Right lobe of liver (tissue), 4 donors: ENCODE measurements at regions not wholly inside any gene's neighbourhood (a gene's known extent, or its start where the extent isn't known, plus 50 kb on each side); places are given as distances from the start of the nearest gene placed in this dataset.

Source experiments
- CTCF ChIP-seq, 4 donors: fragments of 200-600 bp in 3 of 4; fragments of 450-650 bp in 1 of 4; IDR thresholded peaks; one replicate each; pipeline versions ENCODE4 v1.5.1 to v1.8.0; 2016 to 2022; ENCODE audit warnings: antibody characterized with exemption in 4 of 4, mild to moderate bottlenecking in 2 of 4
- POLR2A ChIP-seq: fragments of 450-650 bp; IDR thresholded peaks from one replicate; pipeline ENCODE4 v1.6.1; 2017; ENCODE audit warnings: antibody characterized with exemption, mild to moderate bottlenecking
- donor health status: DM: no; HTN: no; CAD: no.
- donor health status: DM: no; HTN: no; CAD: no.
- donor health status: DM: no; HTN: yes; CAD: no.

DNA sequence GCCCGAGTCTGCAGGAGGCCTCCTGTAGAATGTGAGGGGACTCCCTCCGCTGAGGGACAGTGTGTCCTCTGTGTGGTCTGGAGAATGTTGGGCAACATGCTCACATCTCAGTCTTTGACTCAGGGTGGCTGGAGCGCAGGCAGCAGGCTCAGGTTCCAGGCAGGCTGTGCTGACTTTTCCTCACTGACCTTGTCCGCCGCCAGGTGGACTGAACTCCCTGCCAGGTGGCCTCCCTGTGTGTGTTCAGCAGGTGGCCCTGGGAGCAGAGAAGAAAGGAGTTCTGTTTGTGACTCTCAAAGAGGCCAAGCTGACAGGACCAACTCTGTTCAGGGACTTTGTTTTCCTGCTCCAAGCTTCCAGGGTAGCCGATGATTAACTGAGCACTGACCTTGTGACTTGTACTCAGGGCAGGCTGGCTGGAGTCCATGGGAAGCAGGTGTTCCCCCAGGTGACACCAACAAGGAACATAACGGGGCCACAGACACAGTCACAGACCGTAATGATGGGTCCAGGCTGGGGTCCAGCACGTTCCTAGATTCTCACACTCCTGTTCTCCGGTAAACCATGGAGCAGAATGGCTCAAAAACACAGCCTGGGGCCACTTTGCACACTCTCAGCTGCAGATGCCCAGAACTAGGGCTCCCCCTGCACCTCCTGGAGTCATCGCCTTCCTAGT is 439.8 kb downstream of the RNF144A start:
- TF ChIP-seq CTCF (IDR thresholded peaks at IDR 0.05) = peak in 1 of 4 donors; percentile 11
- no peak for TF ChIP-seq POLR2A
